Colonic mucosa (tissue), 4 donors: ENCODE measurements at regions not wholly inside any gene's neighbourhood (a gene's known extent, or its start where the extent isn't known, plus 50 kb on each side); places are given as distances from the start of the nearest gene placed in this dataset.

ENCODE experiments used
- DNase-seq: peaks from one replicate; pipeline ENCODE4 v3.0.0-alpha.2; 2020
- H3K27ac ChIP-seq: fragments of 200-600 bp; one replicate; pipeline ENCODE4 v1.8.0; 2021
- H3K27me3 ChIP-seq: fragments of 200-600 bp; one replicate; pipeline ENCODE4 v1.8.0; 2021
- H3K36me3 ChIP-seq: fragments of 200-600 bp; one replicate; pipeline ENCODE4 v1.8.0; 2021
- H3K4me1 ChIP-seq: fragments of 200-600 bp; one replicate; pipeline ENCODE4 v1.8.0; 2021; ENCODE audit warnings: mild to moderate bottlenecking
- H3K4me3 ChIP-seq: fragments of 200-600 bp; one replicate; pipeline ENCODE4 v1.8.0; 2021
- H3K9ac ChIP-seq, 2 donors: one replicate each; pipeline ENCODE4 v1.7.0; 2013; ENCODE audit warnings: control low read depth in 2 of 2, low read depth in 2 of 2, low read length in 2 of 2
- H3K9me3 ChIP-seq: fragments of 200-600 bp; one replicate; pipeline ENCODE4 v1.8.0; 2021
- CTCF ChIP-seq: fragments of 200-600 bp; IDR thresholded peaks from one replicate; pipeline ENCODE4 v1.8.0; 2022; ENCODE audit warnings: antibody characterized with exemption, mild to moderate bottlenecking
- intact Hi-C: fragments of 100-400 bp; cut with DNase I; formaldehyde crosslinking; loops from one replicate; pipeline ENCODE4 v1.14.1; 2022
- donor health status: healthy.
- donor health status: DM: no; HTN: no; CAD: no.
- donor health status: DM: no; HTN: no; CAD: no.

- Histone ChIP-seq H3K4me3 (no peak overlapping the region), H3K9me3 (no peaks in the 10 kb centered on the region), H3K27ac (no peak overlapping the region), H3K27me3 (no peaks in the 10 kb centered on the region), H3K36me3 (no peaks in the 10 kb centered on the region), H3K4me1 (no peaks in the 10 kb centered on the region), H3K9ac (no peak overlapping the region)
- intact Hi-C loops, result no loop called here
- TF ChIP-seq CTCF, result no peak
- DNase-seq, result no peak
Observed at GRCh38 chr4:84232309-84233095, 266.6 kb downstream of the NKX6-1 start.

- Histone ChIP-seq H3K9me3 (no peaks in the 10 kb centered on the region), H3K4me3 (no peak overlapping the region), H3K27ac (no peak overlapping the region), H3K4me1 (no peaks in the 10 kb centered on the region), H3K9ac (no peak overlapping the region), H3K27me3 (no peaks in the 10 kb centered on the region), H3K36me3 (no peaks in the 10 kb centered on the region)
- no peak for DNase-seq
- intact Hi-C loops, result no loop called here
- no peak for TF ChIP-seq CTCF
Observed at GRCh38 chr4:84231539-84232055, 267.5 kb downstream of the NKX6-1 start.

GRCh38 chr4:84224522-84224921 is 274.6 kb downstream of the NKX6-1 start:
- Histone ChIP-seq H3K9ac (no peak overlapping the region), H3K4me1 (no peaks in the 10 kb centered on the region), H3K4me3 (no peak overlapping the region), H3K27me3 (no peaks in the 10 kb centered on the region), H3K27ac (no peak overlapping the region), H3K9me3 (no peaks in the 10 kb centered on the region), H3K36me3 (no peaks in the 10 kb centered on the region)
- DNase-seq, result no peak
- TF ChIP-seq CTCF, result no peak
- intact Hi-C loops, result no loop called here

GRCh38 chr4:84221704-84222103 is 277.4 kb downstream of the NKX6-1 start:
- Histone ChIP-seq H3K9me3 (no peaks in the 10 kb centered on the region), H3K9ac (no peak overlapping the region), H3K27ac (no peak overlapping the region), H3K4me1 (no peaks in the 10 kb centered on the region), H3K27me3 (no peaks in the 10 kb centered on the region), H3K36me3 (no peaks in the 10 kb centered on the region), H3K4me3 (no peak overlapping the region)
- intact Hi-C loops, result no loop called here
- no peak for TF ChIP-seq CTCF
- DNase-seq, result no peak

- no peak for TF ChIP-seq CTCF
- no peak overlapping the region for H3K27ac ChIP-seq
- intact Hi-C loops, result no loop called here
- no peaks in the 10 kb centered on the region for H3K36me3 ChIP-seq
- no peak overlapping the region for H3K9ac ChIP-seq
- no peak for DNase-seq
- no peak overlapping the region for H3K4me3 ChIP-seq
- H3K27me3 ChIP-seq, result no peaks in the 10 kb centered on the region
- H3K4me1 ChIP-seq, result no peaks in the 10 kb centered on the region
- H3K9me3 ChIP-seq, result no peaks in the 10 kb centered on the region
Observed at GRCh38 chr4:84220990-84221389, 278.1 kb downstream of the NKX6-1 start.
